ENCODE measurements at regions not wholly inside any gene's neighbourhood (a gene's known extent, or its start where the extent isn't known, plus 50 kb on each side); places are given as distances from the start of the nearest gene placed in this dataset.

DNA sequence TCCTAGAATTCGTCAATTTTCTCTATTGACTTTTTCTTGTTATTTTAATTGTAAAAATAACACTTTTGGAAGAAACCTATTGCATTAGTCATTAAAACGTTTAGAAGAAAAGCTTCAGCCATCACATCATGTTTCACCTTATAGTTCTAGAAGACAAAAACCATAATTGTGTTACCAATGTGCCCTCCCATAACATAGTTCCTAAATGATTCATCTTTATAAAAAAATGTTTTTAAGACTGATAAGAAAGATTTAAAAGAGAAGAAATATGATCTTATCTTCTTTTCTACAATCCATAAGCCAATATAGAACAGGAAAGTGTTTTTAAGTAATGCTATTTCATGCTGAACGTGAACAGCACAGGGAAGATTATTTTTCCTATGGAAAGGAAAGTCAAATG lies 316.6 kb upstream of the NDST4 start:
- TF ChIP-seq, protein P1, sequence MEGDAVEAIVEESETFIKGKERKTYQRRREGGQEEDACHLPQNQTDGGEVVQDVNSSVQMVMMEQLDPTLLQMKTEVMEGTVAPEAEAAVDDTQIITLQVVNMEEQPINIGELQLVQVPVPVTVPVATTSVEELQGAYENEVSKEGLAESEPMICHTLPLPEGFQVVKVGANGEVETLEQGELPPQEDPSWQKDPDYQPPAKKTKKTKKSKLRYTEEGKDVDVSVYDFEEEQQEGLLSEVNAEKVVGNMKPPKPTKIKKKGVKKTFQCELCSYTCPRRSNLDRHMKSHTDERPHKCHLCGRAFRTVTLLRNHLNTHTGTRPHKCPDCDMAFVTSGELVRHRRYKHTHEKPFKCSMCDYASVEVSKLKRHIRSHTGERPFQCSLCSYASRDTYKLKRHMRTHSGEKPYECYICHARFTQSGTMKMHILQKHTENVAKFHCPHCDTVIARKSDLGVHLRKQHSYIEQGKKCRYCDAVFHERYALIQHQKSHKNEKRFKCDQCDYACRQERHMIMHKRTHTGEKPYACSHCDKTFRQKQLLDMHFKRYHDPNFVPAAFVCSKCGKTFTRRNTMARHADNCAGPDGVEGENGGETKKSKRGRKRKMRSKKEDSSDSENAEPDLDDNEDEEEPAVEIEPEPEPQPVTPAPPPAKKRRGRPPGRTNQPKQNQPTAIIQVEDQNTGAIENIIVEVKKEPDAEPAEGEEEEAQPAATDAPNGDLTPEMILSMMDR (IDR thresholded peaks at IDR 0.05 in 8 of 11, conservative IDR thresholded peaks at IDR 0.05 in 3 of 11): no peak
- no peak for TF ChIP-seq POLR2A (IDR thresholded peaks at IDR 0.05)
- TF ChIP-seq POLR2AphosphoS5 (IDR thresholded peaks at IDR 0.05): no peak
